ENCODE measurements at regions not wholly inside any gene's neighbourhood (a gene's known extent, or its start where the extent isn't known, plus 50 kb on each side); places are given as distances from the start of the nearest gene placed in this dataset.

DNA sequence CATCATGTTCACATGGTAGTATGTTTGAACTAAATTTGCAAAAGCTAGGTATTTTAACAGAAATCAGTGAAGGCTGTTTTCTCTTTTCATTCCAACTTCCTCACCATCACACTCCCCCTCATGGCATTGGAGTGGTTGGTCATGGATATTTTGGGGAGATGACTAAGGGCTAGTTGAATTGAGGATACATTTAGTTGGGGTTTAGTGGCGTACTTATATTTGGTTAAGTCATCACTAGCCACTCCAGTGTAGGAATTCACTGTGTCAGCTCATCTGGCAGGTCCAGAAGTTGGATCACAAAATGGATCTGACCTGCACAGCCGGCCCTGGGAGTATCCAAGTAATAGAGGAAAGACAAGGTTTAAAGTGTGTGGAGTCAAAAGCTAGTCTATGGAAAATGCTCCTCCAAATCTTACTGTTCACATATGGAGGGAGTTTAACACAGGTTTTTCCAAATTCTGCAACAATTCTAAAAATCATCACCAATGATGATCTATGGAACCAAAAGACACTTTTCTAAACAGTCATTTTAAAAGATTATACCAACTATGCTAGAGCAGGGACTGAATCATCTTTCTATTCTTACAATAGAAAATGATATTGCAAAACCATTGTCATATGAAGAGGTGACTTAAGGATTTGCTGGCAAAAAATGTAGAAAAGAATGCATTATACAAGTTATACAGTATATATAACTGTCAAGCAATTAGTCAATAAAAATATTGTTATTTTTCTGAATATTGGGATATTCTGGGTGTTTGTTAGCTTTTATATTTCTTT, 247.8 kb upstream of the PEX5L start:
- DNase-seq (ENCODE audit: low spot score), result no peak

DNA sequence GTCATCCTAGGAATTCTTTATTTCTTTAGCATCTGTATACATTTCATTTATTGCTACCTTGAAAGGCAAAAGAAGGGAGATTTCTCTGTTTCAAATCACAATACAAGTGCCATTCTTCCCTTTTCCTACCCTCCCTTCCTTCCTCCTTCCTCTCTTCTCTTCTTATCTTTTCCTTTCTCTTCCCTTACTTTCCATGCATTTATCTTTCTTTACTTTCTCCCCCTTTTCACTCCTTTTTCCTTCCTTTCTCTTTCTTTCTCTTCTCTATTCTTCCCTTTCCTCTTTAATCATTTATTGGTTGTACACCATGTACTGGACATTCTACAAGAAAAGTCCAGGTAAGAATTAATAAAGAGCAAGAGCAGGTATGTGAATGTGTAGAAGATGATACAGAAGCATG, 251.0 kb upstream of the PEX5L start:
- no peak for DNase-seq (ENCODE audit: low spot score)

DNA sequence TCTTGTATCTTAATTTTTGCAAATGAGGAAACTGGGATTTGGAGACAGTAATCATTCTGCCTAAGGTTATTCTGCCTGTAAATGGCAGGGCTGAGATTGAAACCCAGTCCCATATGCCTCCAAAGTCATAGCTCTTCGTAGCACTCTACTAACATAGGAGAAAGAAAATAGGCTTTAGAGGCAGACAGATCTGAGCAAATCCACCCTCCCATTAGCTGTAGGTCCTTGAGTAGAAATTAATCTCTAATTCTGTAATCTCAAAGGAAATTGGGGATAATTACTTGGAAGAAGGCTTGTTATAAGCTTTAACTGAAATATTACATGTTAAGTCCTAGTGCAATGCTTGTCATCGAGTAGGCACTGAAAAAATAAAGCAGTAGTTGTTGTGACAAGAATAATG, 252.1 kb upstream of the PEX5L start:
- DNase-seq (ENCODE audit: low spot score), result peak; percentile 60

DNA sequence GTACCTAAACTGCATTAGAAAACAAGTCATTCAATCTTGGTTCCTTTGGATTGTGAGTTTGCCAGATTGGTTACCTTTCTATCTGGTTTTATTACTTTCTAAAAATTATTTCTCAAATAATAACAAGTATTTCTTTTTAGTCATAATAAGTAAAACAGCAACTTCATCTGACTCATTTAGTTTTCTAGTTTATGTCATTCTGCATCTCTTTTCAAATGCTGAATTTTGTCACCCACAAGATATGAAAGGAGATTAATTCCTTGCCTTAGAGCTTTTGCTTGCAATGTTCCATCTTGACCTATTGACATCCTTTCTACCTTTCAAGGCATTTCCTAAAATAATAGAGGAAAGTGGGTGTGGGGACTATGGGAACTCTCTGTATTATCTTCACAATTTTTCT, 253.6 kb upstream of the PEX5L start:
- no peak for DNase-seq (ENCODE audit: low spot score)

DNA sequence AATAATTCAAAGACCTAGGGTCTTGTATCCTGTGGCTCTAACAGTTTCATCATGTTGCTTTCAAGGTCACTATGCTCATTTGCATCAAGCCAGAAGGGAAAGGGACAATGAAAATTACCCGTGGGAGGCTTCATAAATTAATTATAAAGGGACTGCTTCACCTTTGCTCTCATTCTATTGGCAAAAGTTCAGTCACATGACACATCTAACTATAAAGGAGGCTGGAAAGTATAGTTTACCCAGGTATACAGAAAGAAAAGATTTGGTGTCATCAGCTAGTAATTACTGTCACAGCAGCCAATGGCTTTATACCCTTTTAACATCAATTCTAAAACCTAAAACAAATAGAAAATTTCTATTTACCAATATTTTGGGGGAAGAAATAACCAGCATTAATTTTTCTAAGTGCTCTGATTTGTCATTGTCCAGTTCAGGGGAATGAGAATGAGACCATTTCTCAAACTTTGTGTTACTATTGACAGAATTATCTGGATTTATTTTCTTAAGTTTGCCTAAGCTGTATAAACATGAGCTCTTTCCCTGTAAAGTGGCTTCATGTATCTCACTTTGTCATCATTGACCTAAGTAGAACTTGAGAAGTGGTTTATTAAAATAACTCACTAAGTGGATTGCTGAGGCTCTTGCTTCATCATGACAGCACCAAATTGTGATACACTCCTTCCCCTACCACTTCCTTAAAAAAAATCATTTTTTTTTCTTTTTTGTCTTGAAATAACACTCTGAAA, 257.7 kb upstream of the PEX5L start:
- no peak for DNase-seq (ENCODE audit: low spot score)

- no peak for DNase-seq (ENCODE audit: low spot score)
These were observed 259.1 kb upstream of the PEX5L start for GRCh38 chr3:180295811-180296210.

- no peak for DNase-seq (ENCODE audit: low spot score)
These were observed 260.2 kb upstream of the PEX5L start for GRCh38 chr3:180296971-180297370.

- DNase-seq (ENCODE audit: low spot score), result no peak
These were observed 269.4 kb upstream of the PEX5L start for GRCh38 chr3:180306155-180306554.

DNA sequence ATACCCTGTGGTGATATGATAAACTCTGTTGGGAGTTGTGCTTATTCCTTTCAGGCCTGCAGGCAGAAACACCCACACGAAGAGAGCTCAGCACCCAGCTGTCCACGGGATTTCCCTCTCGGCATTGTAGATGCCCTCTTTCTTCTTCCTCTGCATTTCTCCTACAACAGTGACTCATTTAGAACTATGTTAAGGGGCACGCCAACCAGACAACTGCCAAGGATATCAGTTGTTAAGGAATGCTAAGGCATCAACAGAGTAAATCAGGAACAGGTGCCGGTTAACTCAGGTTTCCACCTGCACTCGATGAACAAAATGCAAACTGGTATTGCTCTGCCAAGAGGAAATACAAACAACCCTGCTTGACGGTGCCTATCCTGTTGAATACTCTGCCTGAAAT, 270.0 kb upstream of the PEX5L start:
- no peak for DNase-seq (ENCODE audit: low spot score)

DNA sequence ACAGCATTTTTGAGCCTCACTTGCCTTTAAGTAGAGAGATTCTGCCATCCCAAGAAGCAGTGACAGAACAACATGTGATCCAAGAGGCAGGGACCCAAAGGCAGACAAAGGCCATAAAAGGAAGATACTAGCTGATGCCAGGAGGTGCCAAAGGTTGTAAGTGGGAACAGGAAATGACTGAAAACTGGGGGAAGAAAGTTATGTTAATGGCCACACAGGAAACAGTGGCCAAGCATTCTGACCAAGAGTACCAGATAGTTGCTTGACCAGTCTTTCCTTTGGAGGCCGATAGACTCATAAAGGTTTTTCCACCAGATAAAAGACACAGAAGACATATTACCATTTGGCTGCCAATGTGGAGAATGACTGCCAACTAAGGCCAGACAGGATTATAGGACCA, 274.5 kb upstream of the PEX5L start:
- no peak for DNase-seq (ENCODE audit: low spot score)

DNA sequence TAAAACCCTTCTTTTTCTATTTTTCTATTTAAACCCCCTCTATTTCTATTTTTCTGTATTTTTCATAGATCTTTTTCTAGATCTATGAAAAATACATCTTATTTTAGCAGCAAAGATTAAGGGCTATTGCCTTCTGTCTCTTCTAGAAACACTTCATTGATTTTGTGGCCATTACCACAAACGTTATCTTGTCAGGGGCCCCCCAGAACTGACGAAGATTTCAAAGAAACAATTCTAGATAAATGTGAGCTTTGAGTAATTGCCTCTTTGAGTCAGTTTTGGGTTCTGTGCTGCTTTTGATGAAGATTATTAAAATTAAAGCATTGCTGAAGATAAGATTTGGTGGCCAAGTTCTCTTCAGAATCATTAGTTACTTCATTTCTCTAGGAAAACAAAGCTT, 279.6 kb upstream of the PEX5L start:
- DNase-seq (ENCODE audit: low spot score), result no peak

DNA sequence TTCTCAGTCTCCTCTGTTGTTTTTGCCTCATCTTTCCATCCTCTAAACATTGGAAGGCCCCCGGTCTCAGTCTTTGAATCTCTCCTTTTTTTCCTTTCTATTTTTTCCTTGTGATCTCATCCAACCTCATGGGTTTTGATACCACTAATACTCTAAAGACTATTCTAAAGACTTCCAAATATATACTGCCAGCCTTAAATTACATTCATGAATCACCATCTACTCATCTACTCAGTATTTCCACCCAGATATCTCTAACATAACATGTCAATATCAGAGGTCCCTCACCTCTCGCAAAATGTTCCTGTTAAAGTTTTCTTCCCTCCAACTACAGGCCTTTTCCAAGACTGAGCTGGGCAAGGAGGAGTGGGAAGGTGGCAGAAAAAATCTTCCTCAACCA, 282.5 kb upstream of the TTC14 start:
- no peak for DNase-seq (ENCODE audit: low spot score)

DNA sequence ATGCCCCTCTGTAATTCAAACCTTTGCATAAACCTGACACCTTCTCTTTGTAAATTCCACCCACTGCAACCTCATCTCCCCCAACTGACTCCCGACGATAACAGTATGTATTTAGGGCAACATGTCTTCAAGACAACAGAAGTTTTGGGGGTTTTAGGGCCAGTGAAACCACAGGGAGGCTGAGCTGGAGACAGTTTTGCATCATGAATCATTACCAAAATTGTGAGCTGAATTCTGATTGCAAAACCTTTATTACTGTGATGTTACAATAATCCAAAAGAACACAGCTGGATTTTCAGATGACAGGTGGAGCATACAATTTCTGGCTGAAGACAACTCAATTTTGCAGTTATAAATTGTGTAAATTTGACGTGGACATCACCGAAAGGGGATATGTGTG, 281.3 kb upstream of the TTC14 start:
- DNase-seq (ENCODE audit: low spot score), result no peak

- DNase-seq (ENCODE audit: low spot score), result no peak
These were observed 280.4 kb upstream of the TTC14 start for GRCh38 chr3:180321534-180321933.

GRCh38 chr3:180322829-180323228, 279.1 kb upstream of the TTC14 start:
- no peak for DNase-seq (ENCODE audit: low spot score)

- DNase-seq (ENCODE audit: low spot score), result no peak
These were observed 277.2 kb upstream of the TTC14 start for GRCh38 chr3:180324791-180325190.

DNA sequence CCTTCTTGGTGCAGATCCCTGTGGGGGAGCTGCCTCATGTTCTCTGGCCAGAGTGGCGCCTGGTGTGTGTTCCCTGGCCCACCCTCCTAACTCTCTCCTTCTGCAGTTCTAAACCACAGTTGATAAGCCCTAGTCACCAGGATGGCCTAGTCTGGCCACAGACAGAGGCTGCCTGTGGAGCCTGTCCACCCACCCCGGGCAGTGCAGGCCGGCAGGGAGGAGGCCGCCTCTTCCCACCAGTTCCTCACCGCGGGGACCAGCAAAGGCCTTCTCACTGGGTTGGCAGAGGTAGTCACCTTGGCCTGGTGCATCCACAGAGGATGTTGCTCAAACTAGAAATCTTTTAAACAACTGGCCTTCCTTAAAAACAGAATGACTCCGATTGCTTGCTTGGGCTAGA, 276.4 kb upstream of the TTC14 start:
- DNase-seq (ENCODE audit: low spot score), result no peak

- no peak for DNase-seq (ENCODE audit: low spot score)
These were observed 276.0 kb upstream of the TTC14 start for GRCh38 chr3:180325958-180326357.

DNA sequence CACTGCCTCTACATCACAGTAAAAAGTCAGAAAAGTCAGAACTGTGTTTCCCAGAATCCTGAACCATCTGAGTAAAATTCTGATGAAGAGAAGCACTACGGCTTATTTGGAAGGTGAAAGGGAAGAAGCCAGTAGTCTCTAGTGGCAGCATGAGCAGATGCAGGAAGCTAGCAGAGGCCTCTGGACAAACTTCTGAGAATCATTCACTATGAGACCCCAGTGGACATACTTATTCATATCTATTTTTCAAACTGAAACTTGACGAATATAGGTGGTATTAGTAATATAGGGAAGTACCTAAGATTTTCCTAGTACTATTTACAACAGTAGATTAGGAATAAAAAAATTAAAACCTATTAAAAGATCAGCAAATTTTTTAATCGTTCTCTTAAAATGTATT, 272.8 kb upstream of the TTC14 start:
- DNase-seq (ENCODE audit: low spot score), result no peak

GRCh38 chr3:180329847-180330246, 272.1 kb upstream of the TTC14 start:
- DNase-seq (ENCODE audit: low spot score), result no peak

DNA sequence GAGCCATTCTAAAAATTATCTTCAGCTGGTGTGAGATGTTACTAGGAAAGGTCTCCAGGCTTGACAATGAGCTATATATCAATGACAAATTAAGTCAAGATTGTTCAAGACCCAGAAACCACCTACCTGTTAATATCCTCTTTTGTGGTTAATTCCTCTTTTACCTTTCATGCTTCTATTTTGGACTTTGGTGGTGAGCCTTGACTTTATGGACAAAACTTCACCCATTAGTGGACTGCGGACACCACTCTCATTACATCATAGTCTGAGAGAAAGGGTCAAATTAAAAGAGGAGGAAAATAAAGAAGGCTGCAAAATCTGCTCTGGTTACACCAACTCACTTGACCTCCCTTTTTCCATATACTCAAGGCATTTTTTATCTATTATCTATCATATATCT, 271.5 kb upstream of the TTC14 start:
- no peak for DNase-seq (ENCODE audit: low spot score)

DNA sequence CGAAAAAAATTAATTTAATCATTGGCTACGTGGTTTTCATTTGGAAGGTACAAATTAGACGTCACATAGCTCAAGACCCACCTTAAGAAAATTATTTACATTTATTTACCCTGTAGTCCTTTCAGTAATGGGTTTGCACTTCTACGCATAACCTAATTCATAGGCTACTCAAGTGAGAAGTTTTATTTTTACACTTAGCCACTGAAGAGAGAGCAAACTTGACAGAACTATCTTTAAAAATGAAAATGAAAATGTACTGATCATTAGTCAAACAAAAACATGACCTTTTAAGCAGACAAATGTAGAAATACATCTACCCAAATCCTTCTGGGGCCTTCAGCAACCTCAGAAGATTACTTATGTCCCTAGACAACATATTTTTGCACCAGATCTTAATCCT, 269.4 kb upstream of the TTC14 start:
- DNase-seq (ENCODE audit: low spot score), result no peak

DNA sequence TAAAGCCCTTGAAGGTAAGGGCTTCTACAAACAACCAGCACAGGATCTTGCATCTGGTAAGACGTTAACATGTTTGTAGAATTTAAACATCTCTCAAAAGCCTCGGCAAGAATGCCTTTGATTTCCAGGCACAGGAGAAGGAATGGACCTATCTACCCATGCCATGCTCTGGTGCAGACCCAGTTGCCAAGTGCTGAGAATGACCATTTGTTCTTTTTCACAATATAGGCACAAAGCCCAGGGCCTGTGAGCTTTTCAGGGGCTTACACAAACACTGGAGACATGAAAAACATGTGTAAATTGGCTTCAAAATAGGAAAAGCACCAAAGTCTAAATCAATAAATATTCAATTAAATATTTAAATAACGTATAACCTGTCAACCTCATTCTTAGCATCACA, 266.9 kb upstream of the TTC14 start:
- DNase-seq (ENCODE audit: low spot score), result no peak

- no peak for DNase-seq (ENCODE audit: low spot score)
These were observed 261.6 kb upstream of the TTC14 start for GRCh38 chr3:180340395-180340794.

Data from D341Med (cell line).